GM19397 (cell line): ENCODE measurements at regions not wholly inside any gene's neighbourhood (a gene's known extent, or its start where the extent isn't known, plus 50 kb on each side); places are given as distances from the start of the nearest gene placed in this dataset.
"Not testable (repeated sequence)": the region's sequence is repeated elsewhere in the genome, so short reads cannot be mapped to it uniquely, and the experiment has no call there.

Source experiments
- ATAC-seq: cut with Tn5 transposase; IDR thresholded peaks from one replicate; pipeline ENCODE4 v1.9.1; 2021; ENCODE audit warnings: mild to moderate bottlenecking, moderate library complexity; ENCODE audit not compliant: unreplicated experiment

DNA sequence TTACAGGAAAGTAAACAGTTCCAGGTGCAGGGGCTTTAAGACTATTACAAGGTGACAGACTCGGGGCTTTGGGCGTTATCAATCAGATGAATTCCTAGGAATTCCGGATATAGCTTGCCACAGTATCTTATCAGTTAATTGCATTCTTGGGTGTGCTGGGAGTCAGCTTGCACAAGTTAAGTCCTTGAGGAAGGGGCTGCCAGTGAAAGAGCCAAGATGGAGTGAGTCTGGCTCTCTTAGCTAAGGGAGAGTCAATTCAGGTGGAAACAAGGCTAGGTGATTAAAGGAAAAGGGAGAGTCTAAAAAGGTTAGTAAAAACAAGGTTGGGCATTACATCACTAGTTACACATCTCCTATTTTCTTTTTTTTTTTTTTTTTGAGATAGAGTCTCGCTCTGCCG lies 199.8 kb upstream of the PRSS16 start:
- ATAC-seq, result not testable (repeated sequence)

DNA sequence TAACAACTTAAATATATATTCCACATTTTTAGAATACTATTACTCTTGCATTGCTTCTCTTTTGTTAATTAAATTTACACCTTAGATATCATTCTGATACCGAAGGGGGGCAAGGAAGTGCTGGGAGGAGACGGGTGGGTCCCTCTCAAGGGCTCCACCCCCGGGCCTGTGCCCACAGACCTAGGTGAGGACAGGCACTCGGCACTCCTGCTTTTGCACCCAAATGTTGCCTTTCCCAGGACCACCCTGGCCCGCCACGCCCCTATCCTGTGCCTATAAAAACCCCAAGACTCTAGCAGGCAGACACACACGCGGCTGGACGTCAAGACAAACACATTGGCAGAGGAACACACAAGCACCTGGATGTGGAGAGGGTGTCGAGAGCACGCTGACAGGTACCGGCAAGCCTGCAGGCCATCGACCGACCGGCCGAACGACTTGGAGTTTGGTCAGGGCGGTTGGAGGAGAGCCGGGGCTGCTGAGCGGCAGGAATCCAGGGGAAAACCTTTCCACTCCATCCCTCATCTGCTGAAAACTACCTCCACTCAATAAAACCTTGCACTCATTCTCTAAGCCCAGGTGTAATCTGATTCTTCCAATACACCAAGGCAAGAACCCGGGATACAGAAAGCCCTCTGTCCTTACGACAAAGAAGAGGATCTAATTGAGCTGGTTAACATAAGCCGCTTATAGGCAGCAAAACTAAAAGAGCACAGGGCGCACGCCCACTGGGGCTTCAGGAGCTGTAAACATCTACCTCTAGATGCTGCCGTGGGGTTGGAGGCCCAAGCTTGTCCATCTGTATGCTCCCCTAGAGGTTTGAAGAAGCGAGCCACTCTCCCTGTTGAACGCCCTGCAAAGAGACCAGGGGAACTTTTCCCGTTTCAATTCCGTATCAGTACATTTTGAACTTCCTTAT lies 197.4 kb upstream of the PRSS16 start:
- ATAC-seq, result no peak

- not testable (repeated sequence) for ATAC-seq
Measured at GRCh38 chr6:27052082-27052730, 195.3 kb upstream of the PRSS16 start.

GRCh38 chr6:27052731-27053082 lies 194.8 kb upstream of the PRSS16 start:
- ATAC-seq, result no peak

DNA sequence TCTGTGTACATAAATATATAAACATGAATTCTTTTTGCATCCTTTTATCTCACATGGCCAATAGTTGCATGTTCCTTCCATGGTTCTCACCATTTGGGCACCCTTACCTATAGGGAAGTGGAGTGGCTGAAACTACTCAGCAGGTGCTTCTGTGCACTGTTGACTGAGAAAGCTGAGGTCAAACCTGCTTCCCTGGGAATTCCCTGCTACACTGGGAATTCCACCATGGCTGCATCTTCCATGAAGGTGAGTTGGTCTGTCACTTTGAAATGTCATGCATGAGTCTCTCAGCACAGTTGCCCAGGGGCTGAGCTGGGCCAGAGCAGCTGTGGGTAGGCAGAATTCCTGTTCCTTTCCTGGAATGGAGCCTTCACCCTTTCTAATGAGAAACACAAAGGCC lies 193.8 kb upstream of the PRSS16 start:
- no peak for ATAC-seq

- ATAC-seq, result no peak
Measured at GRCh38 chr6:27056615-27057014, 190.9 kb upstream of the PRSS16 start.

DNA sequence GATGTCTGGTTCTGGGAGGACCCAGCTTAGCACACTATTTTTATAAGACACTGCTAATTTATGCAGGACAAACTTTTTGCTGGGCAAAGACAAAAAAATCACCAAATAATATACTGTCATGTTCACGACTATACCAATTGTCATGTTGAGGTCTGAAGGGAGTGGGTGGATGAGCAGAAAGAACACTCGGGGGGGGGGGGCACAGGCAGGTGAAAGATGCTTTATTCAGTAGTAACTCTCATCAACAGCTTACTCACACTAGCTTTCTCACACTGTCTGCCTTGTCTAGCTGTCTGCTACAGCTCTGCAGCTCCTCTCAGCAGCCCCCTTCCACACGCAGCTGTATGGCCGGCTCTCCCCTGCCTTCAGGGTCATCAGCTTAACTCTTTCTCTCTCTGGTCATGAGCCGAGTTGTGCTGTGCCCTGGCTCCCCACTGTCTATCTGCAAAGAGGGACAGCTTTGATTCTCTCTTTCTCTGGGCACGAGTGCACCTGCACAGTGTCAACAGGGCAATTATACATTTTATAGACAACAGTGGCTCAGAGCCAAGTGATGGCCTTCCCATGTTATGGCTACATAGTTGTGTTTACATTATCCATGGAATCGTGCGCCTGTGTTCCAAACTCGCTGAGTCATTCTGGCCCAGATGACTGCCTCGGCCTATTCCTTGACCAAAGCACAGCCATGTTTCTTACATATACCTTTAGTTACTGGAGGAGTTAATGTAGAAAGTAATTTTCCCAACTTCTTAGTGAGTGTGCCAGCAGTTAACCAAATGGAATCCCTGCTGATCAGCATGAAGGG lies 187.7 kb upstream of the PRSS16 start:
- ATAC-seq, result no peak

DNA sequence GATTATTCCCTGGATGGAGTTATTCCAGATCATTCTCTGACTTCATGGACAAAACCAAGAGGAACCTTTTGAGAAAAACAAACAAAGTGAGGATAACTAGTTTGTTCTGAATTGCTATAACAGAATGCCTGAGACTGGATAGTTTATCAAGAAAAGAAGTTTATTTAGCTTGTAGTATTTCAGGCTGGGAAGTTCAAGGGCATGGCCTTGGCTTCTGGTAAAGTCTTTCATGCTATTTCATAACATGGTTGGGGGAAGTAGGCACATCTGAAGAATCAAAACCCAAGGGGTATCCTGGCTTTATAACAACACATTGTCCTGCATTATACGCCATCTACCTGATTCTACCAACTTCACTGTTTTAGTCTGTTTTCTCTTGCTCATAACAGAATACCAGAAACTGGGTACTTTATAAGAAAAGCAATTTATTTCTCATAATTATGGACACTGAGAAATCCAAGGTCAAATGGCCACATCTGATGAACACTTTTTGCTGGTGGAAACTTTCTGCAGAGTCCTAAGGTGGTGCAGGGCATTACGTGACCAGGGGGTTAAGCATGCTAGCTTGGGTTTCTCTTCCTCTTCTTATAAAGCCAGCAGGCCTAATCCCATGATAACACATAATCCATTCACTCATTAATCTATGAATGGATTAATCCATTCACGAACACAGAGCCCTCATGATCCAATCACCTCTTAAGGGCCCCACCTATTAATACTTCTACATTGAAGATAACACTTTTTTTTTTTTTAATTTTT lies 186.1 kb upstream of the PRSS16 start:
- ATAC-seq, result no peak

DNA sequence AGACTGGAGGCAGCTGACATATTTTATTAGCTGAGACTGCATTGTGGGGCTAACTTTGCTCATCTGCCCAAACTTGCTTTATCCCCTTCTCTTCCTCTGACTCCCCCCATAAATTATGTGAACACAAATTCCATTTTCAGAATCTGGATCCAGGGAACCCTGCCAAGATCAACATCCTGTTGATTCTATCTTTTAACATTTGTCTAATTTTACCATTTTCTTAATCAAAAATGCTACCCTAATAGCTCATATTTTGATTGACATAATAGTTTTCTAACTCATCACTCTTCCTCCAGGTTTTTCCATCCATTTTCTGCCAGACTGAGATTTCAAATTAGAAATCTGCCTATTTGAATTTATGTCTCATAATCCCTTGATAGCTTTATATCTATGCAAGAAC lies 184.7 kb upstream of the PRSS16 start:
- ATAC-seq, result no peak

DNA sequence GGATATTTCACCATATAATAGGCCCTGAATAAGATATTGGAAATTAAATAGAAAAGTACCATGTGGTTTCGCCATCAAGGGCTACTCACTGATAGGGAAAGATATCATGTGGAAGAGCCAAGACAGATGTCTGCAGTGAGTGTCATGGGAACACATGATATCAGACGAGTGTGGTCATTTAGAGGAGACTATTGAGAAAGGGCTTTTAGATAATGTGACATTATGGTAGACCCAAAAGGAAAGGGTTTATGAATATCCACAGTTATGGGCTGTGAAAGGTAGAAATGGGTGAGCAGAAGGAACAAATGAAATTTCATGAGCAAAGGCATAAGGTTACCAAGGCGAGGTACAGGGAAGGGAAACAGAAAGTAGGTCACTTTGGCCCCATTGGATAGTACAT lies 182.3 kb upstream of the PRSS16 start:
- ATAC-seq, result no peak

- ATAC-seq, result no peak
Measured at GRCh38 chr6:27066381-27066780, 181.1 kb upstream of the PRSS16 start.

- ATAC-seq, result no peak
Measured at GRCh38 chr6:27066802-27067201, 180.7 kb upstream of the PRSS16 start.

DNA sequence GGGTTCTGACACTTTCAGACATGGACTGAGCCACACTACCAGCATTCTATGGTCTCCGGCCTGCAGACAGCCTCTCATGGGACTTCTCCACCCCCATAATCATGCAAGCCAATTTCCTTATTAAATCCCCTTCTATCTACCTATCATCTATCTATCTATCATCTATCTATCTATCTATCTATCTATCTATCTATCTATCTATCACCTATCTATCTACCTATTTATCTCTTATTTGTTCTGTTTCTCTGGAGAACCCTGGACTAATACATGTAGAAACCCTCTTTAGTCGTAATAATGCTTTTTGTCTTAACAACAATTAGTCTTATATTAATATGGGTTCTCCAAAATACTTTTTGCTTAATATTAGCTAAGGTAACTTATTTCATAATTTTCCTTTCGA lies 174.1 kb upstream of the PRSS16 start:
- no peak for ATAC-seq

DNA sequence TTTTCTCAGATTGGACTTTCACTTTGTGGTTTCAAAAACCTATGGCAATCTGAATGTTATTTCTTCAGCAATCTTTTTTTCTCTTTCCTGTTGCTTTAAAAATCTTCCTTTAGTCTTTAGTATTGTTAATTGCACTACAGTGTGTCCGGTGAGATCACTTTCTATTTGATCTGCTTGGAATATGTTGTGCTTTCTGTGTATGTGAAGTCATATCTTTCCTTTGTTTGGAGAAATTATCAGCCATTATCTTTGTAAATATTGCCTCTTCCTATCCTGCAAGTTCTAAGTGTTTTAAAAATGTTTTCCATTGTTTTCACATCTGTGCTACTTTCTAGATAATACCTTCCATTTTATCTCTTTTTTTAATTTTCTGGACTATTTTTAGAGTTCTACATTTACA lies 171.4 kb upstream of the PRSS16 start:
- no peak for ATAC-seq

DNA sequence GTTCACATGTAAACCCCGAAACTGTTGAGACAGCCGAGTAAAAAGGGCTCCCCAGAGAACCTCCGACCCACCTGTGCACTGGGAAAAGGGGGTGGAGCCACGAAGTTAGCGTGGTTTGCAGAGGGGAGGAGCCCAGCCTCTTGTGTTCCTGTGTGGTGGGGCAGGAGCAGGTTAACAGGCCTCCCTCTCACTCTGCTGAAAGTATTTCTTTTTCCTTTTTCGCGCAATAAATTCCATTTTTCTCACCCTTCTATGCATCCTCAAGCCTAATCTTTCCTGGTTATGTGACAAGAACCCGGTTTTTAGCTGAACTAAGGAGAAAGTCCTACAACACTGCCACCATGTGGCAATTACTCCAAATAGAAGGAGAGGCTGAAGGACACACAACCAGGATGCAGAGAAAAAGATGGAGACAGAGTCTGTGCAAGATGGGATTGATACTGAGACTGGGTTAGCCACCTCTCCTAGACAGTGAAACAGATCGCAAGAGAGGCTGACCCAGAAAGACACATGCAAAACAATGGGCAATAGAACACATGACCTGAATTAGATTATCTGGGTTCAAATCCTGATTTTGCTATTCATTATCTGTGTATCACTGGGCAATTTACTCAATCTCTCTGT lies 168.7 kb upstream of the PRSS16 start:
- peak; percentile 93 for ATAC-seq

DNA sequence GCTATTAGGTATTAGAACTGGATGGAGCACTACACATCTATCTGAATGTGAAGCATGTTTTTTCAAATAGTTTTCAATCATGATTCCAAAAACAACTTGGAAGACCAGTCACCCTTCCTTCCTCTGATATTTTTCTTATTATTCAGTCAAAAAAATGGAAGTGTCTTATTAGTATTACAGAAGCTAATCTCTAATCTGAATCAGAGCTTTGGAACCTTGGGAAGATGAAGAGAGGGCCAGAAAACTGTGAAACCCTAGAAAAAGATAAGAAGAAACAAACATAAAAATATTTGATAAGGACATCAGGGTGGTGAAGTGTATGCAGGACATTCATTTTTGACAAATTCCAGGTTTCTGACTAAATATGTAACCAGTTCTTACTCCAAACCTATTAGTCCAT lies 166.3 kb upstream of the PRSS16 start:
- no peak for ATAC-seq

DNA sequence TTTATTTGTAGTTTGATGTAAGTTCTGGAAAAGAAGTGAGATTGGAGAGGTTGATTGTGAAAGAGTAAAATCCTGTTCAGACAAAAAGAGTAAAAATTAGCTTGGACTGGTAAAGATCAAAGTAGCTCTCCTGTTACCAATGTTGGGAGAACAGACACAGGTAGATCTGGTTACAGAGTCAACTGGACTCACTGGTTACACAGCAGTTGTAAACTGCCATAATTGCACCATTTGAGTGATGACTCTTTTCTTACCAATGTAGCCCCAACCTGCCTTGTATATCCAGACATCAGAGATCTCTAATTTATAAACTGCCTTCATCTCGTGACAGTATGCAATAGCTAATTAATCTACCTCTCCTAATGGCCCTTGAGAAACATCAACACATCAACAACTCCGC lies 165.6 kb upstream of the PRSS16 start:
- no peak for ATAC-seq

- ATAC-seq, result no peak
Measured at GRCh38 chr6:27088068-27088467, 159.4 kb upstream of the PRSS16 start.

DNA sequence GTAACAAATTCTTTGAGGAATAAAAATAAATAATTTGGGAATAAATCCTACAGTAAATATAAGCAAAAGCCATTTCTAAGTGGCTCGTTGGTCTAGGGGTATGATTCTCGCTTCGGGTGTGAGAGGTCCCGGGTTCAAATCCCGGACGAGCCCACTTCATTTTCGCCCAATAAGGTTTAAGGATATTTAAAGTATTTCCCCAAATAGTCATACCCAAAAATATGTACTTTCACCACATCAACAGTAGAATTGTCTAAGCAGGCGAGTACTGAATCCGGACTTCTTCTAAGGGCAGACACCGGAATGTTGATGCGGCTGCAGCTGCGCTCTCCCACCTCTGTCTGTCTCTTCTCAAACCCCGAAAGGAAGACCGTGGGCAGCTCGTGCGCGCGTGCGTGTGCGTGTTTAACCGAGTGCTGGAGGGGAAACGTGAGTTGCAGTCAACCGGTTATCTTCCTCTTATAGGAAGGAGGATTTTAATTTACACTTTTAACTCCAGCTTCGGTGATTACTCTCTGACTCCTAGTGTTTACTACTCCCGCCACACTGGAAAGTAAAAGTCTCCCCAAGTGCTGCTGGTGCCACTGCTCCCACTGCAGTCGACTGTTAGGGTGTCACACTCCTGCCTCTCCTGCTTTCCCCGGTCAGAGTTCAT lies 155.7 kb upstream of the PRSS16 start:
- peak; percentile 73 for ATAC-seq

DNA sequence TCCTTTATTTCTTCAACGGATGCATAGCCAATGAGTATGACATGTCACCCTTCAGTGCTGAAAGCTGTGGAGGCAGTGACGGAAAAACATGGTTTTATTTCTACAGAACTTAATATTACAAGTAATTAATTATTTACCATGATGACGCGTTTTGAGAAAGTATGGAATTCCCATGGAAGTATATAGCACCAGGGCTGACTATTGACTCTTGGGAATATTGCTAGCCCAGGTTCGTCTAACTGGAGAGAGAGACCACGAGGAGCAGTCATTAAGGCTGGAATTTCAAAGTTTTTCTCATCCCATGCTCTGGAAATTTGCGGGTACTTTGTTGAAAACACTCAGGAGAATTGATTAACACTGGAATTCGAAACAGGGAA lies 155.2 kb upstream of the PRSS16 start:
- no peak for ATAC-seq
